Stimulated activated CD8-positive, alpha-beta memory T cell treated with anti-CD3 and anti-CD28 coated beads, Interleukin-15, amount 100 ng/mL, for 1 hour (primary cell): ENCODE measurements at regions not wholly inside any gene's neighbourhood (a gene's known extent, or its start where the extent isn't known, plus 50 kb on each side); places are given as distances from the start of the nearest gene placed in this dataset.
"Not testable (repeated sequence)": the region's sequence is repeated elsewhere in the genome, so short reads cannot be mapped to it uniquely, and the experiment has no call there.

Experiments
- DNase-seq: peaks from one replicate; pipeline ENCODE4 v3.0.0-alpha.2; 2020; ENCODE audit warnings: low read depth

DNA sequence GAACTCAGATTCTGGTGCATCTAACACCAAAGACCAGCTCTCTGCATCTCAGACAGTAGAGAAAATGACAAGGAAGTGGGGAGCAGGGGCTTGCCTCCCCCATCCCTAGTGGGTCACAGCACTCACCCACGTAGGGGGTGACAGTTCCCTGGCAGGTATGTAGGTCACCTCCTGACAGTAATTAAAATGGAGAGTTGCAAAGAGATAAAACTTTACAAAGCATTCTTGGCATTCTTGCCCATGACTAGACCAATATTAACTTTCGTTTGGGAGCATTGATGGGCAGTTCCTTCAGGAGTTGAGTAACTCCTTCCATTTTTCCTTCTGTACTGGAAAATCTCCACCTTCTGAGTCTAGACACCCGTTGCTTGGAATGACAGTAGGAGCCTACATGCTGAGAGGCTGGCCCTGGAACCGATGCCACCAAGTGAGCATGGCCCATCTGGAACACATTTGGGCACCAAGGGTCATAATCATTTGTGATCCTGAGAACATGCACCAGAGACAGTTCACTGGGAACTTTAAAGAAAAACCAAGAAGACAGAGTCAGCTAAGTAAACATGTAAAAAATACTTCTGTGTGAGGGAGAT lies 81.5 kb upstream of the MSX2 start:
- DNase-seq, result no peak

- no peak for DNase-seq
Observed at GRCh38 chr5:174644436-174644835, 79.9 kb upstream of the MSX2 start.

- no peak for DNase-seq
Observed at GRCh38 chr5:174644923-174645322, 79.5 kb upstream of the MSX2 start.

- DNase-seq, result no peak
Observed at GRCh38 chr5:174645677-174646076, 78.7 kb upstream of the MSX2 start.

DNA sequence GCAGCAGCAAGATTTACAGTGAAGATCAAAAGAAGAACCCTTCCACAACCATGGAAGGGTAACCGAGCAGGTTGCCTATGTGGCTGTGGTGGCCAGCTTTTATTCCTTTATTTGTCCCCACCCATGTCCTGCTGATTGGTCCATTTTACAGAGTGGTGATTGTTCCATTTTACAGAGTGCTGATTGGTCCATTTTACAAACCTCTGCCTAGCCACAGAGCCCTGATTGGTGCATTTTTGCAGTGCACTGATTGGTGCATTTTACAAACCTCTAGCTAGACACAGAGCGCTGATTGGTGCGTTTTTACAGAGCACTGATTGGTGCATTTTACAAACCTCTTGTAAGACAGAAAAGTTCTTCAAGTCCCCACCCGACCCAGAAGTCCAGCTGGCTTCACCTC lies 75.8 kb upstream of the MSX2 start:
- not testable (repeated sequence) for DNase-seq

DNA sequence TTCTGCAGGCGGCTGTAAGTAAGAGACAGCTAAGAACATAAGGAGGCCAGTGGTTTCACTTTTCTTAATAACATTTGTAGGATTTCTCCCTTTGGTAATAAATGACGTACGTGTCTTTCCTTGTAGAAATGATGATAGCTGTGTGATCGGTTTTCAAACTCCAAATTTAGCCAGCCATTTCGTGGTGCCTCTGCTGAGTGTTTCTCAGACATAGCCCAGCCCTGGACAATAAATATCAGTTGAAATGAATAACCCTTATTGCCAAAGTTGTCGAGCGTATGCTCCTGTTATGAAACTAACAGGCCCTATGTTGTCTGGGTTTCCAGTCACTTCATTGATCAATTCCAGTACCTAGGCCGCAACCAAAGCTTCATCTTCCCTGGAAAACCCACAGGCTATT lies 75.0 kb upstream of the MSX2 start:
- no peak for DNase-seq

GRCh38 chr5:174654442-174654841 lies 69.9 kb upstream of the MSX2 start:
- DNase-seq, result no peak

GRCh38 chr5:174655351-174655750 lies 69.0 kb upstream of the MSX2 start:
- no peak for DNase-seq

GRCh38 chr5:174664180-174664850 lies 60.1 kb upstream of the MSX2 start:
- no peak for DNase-seq

DNA sequence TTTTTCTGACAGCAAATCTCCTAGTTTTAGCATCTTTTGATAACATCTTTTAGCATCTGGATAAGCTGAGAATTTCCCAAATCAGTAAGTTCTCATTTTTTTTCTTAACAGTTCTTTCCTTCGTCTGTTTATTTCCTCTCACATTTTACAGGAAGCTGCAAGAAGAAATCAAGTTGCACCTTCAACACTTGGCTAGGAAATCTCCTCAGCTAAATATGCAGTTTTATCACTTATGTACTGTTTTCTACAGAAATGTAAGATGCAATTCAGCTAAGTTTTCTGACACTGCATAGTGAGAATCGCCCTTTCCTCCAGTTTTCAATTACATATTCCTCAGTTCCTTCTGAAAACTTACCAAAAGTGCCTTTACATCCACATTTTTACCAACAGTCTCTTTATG lies 59.0 kb upstream of the MSX2 start:
- DNase-seq, result no peak

GRCh38 chr5:174667526-174667925 lies 56.9 kb upstream of the MSX2 start:
- DNase-seq, result no peak

DNA sequence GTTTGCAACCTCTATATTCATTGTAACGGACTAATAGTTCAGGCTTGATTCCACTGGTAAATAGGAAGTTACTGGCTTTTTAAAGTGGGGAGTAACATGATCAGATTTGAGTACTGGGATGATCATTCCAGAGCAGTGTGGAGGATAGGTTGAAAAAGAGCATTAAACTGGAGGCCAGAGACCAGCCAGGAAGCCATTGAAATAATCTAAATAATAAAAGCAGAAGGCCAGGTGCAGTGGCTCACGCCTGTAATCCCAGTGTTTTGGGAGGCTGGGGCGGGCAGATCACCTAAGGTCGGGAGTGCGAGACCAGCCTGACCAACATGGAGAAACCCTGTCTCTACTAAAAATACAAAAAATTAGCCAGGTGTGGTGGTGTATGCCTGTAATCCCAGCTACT lies 56.0 kb upstream of the MSX2 start:
- DNase-seq, result no peak
